Activated CD4-positive, alpha-beta memory T cell treated with anti-CD3 and anti-CD28 coated beads, Interleukin-2, amount 10 ng/mL, durations not matched to agents 7 days and 5 days (primary cell): ENCODE measurements at regions not wholly inside any gene's neighbourhood (a gene's known extent, or its start where the extent isn't known, plus 50 kb on each side); places are given as distances from the start of the nearest gene placed in this dataset.

Experiments
- CTCF ChIA-PET: fragments of 350-600 bp; sonication (Branson Sonifier 250); formaldehyde crosslinking; loops from one replicate; lab custom pipeline; 2021; ENCODE audit warnings: antibody characterized with exemption, inconsistent platforms; lab: Charles Lee
- POLR2A ChIA-PET: fragments of 350-600 bp; sonication (Branson Sonifier 250); formaldehyde crosslinking; loops from one replicate; lab custom pipeline; 2021; ENCODE audit warnings: antibody characterized with exemption; lab: Charles Lee
- DNase-seq: peaks from one replicate; pipeline ENCODE4 v3.0.0-alpha.2; 2020
- H3K27ac Mint-ChIP-seq: one replicate; pipeline ENCODE4 v1.8.0; 2021; ENCODE audit warnings: mild to moderate bottlenecking, mixed read lengths
- H3K27me3 Mint-ChIP-seq: one replicate; pipeline ENCODE4 v1.8.0; 2021; ENCODE audit warnings: mixed read lengths
- H3K36me3 Mint-ChIP-seq: one replicate; pipeline ENCODE4 v1.8.0; 2021; ENCODE audit warnings: low read depth, mixed read lengths
- H3K4me1 Mint-ChIP-seq: one replicate; pipeline ENCODE4 v1.8.0; 2021; ENCODE audit warnings: mixed read lengths
- H3K4me3 Mint-ChIP-seq: one replicate; pipeline ENCODE4 v1.8.0; 2021; ENCODE audit warnings: mild to moderate bottlenecking, mixed read lengths
- H3K9me3 Mint-ChIP-seq: one replicate; pipeline ENCODE4 v1.8.0; 2021; ENCODE audit warnings: mixed read lengths

- H3K27ac Mint-ChIP-seq, result no peak overlapping the region
Measured at GRCh38 chr20:10749084-10749483, 75.3 kb upstream of the JAG1 start.

GRCh38 chr20:10752206-10752605 lies 78.4 kb upstream of the JAG1 start:
- no peak for DNase-seq
- POLR2A ChIA-PET, result no interaction called here
- no peak overlapping the region for H3K27ac Mint-ChIP-seq
- no peaks in the 10 kb centered on the region for H3K4me1 Mint-ChIP-seq
- no peaks in the 10 kb centered on the region for H3K9me3 Mint-ChIP-seq
- no peak overlapping the region for H3K4me3 Mint-ChIP-seq
- H3K27me3 Mint-ChIP-seq, result no peaks in the 10 kb centered on the region
- CTCF ChIA-PET, result no interaction called here
- H3K36me3 Mint-ChIP-seq, result no peaks in the 10 kb centered on the region

More at GRCh38 chr20:10749084-10749483, 75.3 kb upstream of the JAG1 start:
- Mint-ChIP-seq H3K27me3 (no peaks in the 10 kb centered on the region), H3K36me3 (no peaks in the 10 kb centered on the region), H3K4me3 (no peak overlapping the region), H3K9me3 (no peaks in the 10 kb centered on the region), H3K4me1 (no peaks in the 10 kb centered on the region)
- no peak for DNase-seq
- ChIA-PET CTCF (no interaction called here), POLR2A (no interaction called here)

GRCh38 chr20:10754824-10755223 lies 81.0 kb upstream of the JAG1 start:
- DNase-seq, result no peak
- Mint-ChIP-seq H3K27ac (no peak overlapping the region), H3K9me3 (no peaks in the 10 kb centered on the region), H3K27me3 (no peaks in the 10 kb centered on the region), H3K36me3 (no peaks in the 10 kb centered on the region), H3K4me1 (no peaks in the 10 kb centered on the region), H3K4me3 (no peak overlapping the region)
- ChIA-PET POLR2A (no interaction called here), CTCF (no interaction called here)

GRCh38 chr20:10758446-10758845 lies 84.6 kb upstream of the JAG1 start:
- DNase-seq, result no peak
- H3K27ac Mint-ChIP-seq, result no peak overlapping the region
- no peaks in the 10 kb centered on the region for H3K27me3 Mint-ChIP-seq
- no peaks in the 10 kb centered on the region for H3K9me3 Mint-ChIP-seq
- no peaks in the 10 kb centered on the region for H3K4me1 Mint-ChIP-seq
- CTCF ChIA-PET, result no interaction called here
- no peak overlapping the region for H3K4me3 Mint-ChIP-seq
- H3K36me3 Mint-ChIP-seq, result no peaks in the 10 kb centered on the region
- POLR2A ChIA-PET, result no interaction called here

GRCh38 chr20:10761232-10761631 lies 87.4 kb upstream of the JAG1 start:
- no peaks in the 10 kb centered on the region for H3K9me3 Mint-ChIP-seq
- no peaks in the 10 kb centered on the region for H3K4me1 Mint-ChIP-seq
- H3K27ac Mint-ChIP-seq, result no peak overlapping the region
- DNase-seq, result no peak
- CTCF ChIA-PET, result no interaction called here
- H3K4me3 Mint-ChIP-seq, result no peak overlapping the region
- POLR2A ChIA-PET, result no interaction called here
- H3K36me3 Mint-ChIP-seq, result no peaks in the 10 kb centered on the region
- no peaks in the 10 kb centered on the region for H3K27me3 Mint-ChIP-seq

- no peaks in the 10 kb centered on the region for H3K27me3 Mint-ChIP-seq
- DNase-seq, result no peak
- no peaks in the 10 kb centered on the region for H3K9me3 Mint-ChIP-seq
- no peak overlapping the region for H3K4me3 Mint-ChIP-seq
- POLR2A ChIA-PET, result no interaction called here
- no peaks in the 10 kb centered on the region for H3K4me1 Mint-ChIP-seq
- CTCF ChIA-PET, result no interaction called here
- H3K36me3 Mint-ChIP-seq, result no peaks in the 10 kb centered on the region
- no peak overlapping the region for H3K27ac Mint-ChIP-seq
Measured at GRCh38 chr20:10761786-10762185, 88.0 kb upstream of the JAG1 start.

- Mint-ChIP-seq H3K27me3 (no peaks in the 10 kb centered on the region), H3K9me3 (no peaks in the 10 kb centered on the region), H3K4me3 (no peak overlapping the region), H3K27ac (no peak overlapping the region), H3K4me1 (no peaks in the 10 kb centered on the region), H3K36me3 (no peaks in the 10 kb centered on the region)
- CTCF ChIA-PET, result no interaction called here
- POLR2A ChIA-PET, result no interaction called here
- no peak for DNase-seq
Measured at GRCh38 chr20:10762216-10762615, 88.4 kb upstream of the JAG1 start.

GRCh38 chr20:10763112-10763511 lies 89.3 kb upstream of the JAG1 start:
- ChIA-PET POLR2A (no interaction called here), CTCF (no interaction called here)
- Mint-ChIP-seq H3K4me3 (no peak overlapping the region), H3K27ac (no peak overlapping the region), H3K4me1 (no peaks in the 10 kb centered on the region), H3K9me3 (no peaks in the 10 kb centered on the region), H3K27me3 (no peaks in the 10 kb centered on the region), H3K36me3 (no peaks in the 10 kb centered on the region)
- DNase-seq, result no peak

- Mint-ChIP-seq H3K27ac (no peak overlapping the region), H3K36me3 (no peaks in the 10 kb centered on the region), H3K9me3 (no peaks in the 10 kb centered on the region), H3K4me3 (no peak overlapping the region), H3K4me1 (no peaks in the 10 kb centered on the region), H3K27me3 (no peaks in the 10 kb centered on the region)
- POLR2A ChIA-PET, result no interaction called here
- CTCF ChIA-PET, result no interaction called here
- no peak for DNase-seq
Measured at GRCh38 chr20:10769700-10770099, 95.9 kb upstream of the JAG1 start.

- ChIA-PET CTCF (no interaction called here), POLR2A (no interaction called here)
- no peak overlapping the region for H3K4me3 Mint-ChIP-seq
- H3K9me3 Mint-ChIP-seq, result no peaks in the 10 kb centered on the region
- no peaks in the 10 kb centered on the region for H3K36me3 Mint-ChIP-seq
- H3K4me1 Mint-ChIP-seq, result no peaks in the 10 kb centered on the region
- no peak for DNase-seq
- no peak overlapping the region for H3K27ac Mint-ChIP-seq
- H3K27me3 Mint-ChIP-seq, result no peaks in the 10 kb centered on the region
Measured at GRCh38 chr20:10770753-10771152, 97.0 kb upstream of the JAG1 start.

GRCh38 chr20:10771435-10772140 lies 97.8 kb upstream of the JAG1 start:
- Mint-ChIP-seq H3K27ac (no peak overlapping the region), H3K36me3 (no peaks in the 10 kb centered on the region)
- CTCF ChIA-PET, result no interaction called here

GRCh38 chr20:10774357-10774943 lies 100.7 kb upstream of the JAG1 start:
- H3K27me3 Mint-ChIP-seq, result no peaks in the 10 kb centered on the region
- CTCF ChIA-PET, result no interaction called here
- no peak overlapping the region for H3K27ac Mint-ChIP-seq
- no peak for DNase-seq
- no peaks in the 10 kb centered on the region for H3K36me3 Mint-ChIP-seq
- H3K4me3 Mint-ChIP-seq, result no peak overlapping the region
- H3K9me3 Mint-ChIP-seq, result no peaks in the 10 kb centered on the region
- no peaks in the 10 kb centered on the region for H3K4me1 Mint-ChIP-seq
- POLR2A ChIA-PET, result no interaction called here

More at GRCh38 chr20:10771435-10772140, 97.8 kb upstream of the JAG1 start:
- H3K4me3 Mint-ChIP-seq, result no peak overlapping the region
- no peaks in the 10 kb centered on the region for H3K27me3 Mint-ChIP-seq
- H3K4me1 Mint-ChIP-seq, result no peaks in the 10 kb centered on the region
- no peak for DNase-seq
- H3K9me3 Mint-ChIP-seq, result no peaks in the 10 kb centered on the region
- POLR2A ChIA-PET, result no interaction called here

GRCh38 chr20:10777710-10778109 lies 103.9 kb upstream of the JAG1 start:
- Mint-ChIP-seq H3K36me3 (no peaks in the 10 kb centered on the region), H3K4me3 (no peak overlapping the region), H3K27me3 (peaks cover 6% of the 10 kb centered on the region), H3K4me1 (no peaks in the 10 kb centered on the region), H3K9me3 (no peaks in the 10 kb centered on the region), H3K27ac (no peak overlapping the region)
- CTCF ChIA-PET, result no interaction called here
- no peak for DNase-seq
- POLR2A ChIA-PET, result no interaction called here

- Mint-ChIP-seq H3K4me3 (no peak overlapping the region), H3K27me3 (peaks cover 6% of the 10 kb centered on the region), H3K4me1 (no peaks in the 10 kb centered on the region), H3K9me3 (no peaks in the 10 kb centered on the region), H3K27ac (no peak overlapping the region), H3K36me3 (no peaks in the 10 kb centered on the region)
- ChIA-PET POLR2A (no interaction called here), CTCF (no interaction called here)
- DNase-seq, result no peak
Measured at GRCh38 chr20:10779911-10780310, 106.1 kb upstream of the JAG1 start.
